VCaP (cell line): ENCODE measurements at regions not wholly inside any gene's neighbourhood (a gene's known extent, or its start where the extent isn't known, plus 50 kb on each side); places are given as distances from the start of the nearest gene placed in this dataset.

Source experiments
- H3K27ac ChIP-seq: fragments of 450-650 bp; 2 replicates; pipeline ENCODE4 v1.5.1; 2017
- TF ChIP-seq, protein P1 (sequence below): fragments of 450-650 bp; conservative IDR thresholded peaks from 2 replicates; pipeline ENCODE4 v1.5.1; 2017; ENCODE audit warnings: mild to moderate bottlenecking, moderate library complexity

DNA sequence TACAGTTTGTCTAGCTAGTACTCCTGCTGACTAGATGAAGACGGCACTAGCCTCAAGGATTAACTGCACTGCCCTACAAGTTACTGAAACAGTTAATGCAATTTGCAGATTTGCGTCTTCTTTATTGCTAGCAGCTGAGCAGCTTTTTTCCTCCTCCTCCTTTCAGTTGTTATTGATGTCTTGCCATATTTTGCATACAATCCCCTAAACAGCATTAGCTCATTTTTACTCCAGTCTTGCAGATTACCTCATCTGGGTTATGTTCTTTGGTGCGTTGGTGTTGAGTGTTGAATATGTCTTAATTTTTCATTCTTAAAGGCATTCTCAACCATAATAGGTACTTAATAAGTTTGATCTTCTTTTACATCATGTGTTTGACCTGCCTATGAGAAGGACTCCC lies 363.4 kb upstream of the LYPLAL1 start:
- H3K27ac ChIP-seq = no peak overlapping the region
- TF ChIP-seq, protein P1, sequence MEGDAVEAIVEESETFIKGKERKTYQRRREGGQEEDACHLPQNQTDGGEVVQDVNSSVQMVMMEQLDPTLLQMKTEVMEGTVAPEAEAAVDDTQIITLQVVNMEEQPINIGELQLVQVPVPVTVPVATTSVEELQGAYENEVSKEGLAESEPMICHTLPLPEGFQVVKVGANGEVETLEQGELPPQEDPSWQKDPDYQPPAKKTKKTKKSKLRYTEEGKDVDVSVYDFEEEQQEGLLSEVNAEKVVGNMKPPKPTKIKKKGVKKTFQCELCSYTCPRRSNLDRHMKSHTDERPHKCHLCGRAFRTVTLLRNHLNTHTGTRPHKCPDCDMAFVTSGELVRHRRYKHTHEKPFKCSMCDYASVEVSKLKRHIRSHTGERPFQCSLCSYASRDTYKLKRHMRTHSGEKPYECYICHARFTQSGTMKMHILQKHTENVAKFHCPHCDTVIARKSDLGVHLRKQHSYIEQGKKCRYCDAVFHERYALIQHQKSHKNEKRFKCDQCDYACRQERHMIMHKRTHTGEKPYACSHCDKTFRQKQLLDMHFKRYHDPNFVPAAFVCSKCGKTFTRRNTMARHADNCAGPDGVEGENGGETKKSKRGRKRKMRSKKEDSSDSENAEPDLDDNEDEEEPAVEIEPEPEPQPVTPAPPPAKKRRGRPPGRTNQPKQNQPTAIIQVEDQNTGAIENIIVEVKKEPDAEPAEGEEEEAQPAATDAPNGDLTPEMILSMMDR = no peak

DNA sequence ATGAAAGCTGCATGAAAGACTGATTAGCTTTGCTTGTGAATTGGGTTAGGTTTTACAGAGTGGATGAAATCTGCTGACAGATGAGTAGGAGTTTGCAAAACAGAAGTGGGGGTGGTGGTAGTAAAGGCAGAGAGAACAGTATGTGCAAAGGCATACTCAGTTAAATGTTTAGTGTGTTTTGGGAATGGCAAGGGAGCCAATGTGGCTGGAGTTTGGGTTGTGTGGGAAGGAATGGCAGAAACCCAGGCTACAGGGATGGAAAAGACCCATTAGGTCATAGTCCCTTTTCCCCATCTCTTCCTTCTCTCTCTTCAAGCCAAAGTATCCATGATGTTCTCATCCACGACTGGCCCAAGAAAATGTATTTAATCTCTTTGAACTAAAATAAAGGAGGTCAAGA lies 362.2 kb upstream of the LYPLAL1 start:
- no peak overlapping the region for H3K27ac ChIP-seq
- TF ChIP-seq, protein P1 = no peak

DNA sequence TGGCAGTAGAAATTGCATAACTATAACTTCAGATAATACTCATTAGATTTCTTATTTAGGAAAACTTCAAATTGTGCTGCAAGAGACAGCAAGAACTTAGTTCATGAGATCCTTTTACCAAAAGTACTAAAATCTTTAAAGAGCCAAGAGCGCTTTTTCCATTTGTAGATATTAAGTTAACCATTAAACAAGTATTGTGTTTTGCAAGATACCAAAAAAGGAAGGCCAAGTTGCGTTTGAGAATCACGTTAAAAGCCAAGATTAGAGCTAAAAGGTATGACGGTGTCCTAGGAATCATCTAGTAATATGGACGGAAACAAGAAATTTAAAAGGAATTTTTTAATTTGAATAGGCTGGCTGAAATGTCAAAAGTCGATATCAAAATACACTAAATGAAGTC lies 361.3 kb upstream of the LYPLAL1 start:
- no peak overlapping the region for H3K27ac ChIP-seq
- TF ChIP-seq, protein P1 = no peak

DNA sequence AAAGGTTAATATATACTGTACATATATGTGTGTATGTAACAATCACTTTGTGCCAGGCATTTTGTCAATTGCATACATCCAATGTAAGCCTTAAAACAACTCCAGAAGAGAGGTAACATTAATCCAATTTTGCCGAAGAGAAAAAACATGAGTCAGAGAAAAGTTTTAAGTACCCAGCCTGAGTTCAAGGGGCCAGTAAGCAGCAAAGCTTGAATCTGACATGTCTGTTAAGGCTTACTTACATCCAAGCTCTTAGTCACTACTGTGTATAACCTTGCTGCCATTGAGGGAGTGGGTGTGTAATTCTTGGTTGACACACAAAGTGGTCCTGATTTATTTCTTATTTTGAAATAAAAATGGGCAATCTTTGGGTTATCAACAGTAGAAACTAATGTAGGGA lies 360.4 kb upstream of the LYPLAL1 start:
- TF ChIP-seq, protein P1 = no peak
- no peak overlapping the region for H3K27ac ChIP-seq

DNA sequence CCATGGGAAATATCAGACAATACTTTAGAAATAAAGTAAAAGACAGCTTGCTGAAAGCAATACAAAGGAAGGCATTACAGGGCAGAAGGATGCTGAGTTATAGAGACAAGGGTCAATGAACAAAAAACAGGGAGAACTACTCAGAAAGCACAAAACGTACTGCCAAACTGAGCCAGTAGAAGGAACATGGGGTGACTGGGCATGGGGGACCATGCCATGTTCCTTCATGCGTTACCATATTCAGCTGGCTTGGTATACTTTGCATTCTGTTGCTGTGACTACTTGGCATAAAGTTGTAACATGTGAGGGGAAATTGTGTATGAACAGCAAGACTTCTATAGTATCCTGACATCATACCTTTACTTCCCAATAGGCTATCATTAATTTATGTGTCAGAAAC lies 358.6 kb upstream of the LYPLAL1 start:
- no peak overlapping the region for H3K27ac ChIP-seq
- TF ChIP-seq, protein P1 = no peak

DNA sequence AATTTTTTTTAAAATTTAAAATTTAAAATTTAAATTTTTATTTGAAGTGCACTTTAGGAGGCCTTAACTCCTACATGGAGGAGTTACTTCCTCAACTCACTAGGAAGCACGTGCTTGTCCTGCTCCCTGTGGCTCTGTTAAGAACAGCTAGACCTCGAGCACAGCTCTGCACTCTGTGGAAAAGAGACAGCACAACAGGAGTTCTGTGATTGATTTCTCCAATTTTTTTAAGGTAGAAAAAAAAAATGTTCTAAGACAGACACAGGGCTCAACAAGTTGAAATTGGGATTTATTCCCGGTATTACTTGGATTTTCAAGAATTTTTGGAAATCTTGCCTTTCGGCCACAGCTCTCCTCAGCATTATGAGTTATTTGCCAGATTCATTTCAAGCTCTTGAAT lies 356.6 kb upstream of the LYPLAL1 start:
- H3K27ac ChIP-seq = no peak overlapping the region

DNA sequence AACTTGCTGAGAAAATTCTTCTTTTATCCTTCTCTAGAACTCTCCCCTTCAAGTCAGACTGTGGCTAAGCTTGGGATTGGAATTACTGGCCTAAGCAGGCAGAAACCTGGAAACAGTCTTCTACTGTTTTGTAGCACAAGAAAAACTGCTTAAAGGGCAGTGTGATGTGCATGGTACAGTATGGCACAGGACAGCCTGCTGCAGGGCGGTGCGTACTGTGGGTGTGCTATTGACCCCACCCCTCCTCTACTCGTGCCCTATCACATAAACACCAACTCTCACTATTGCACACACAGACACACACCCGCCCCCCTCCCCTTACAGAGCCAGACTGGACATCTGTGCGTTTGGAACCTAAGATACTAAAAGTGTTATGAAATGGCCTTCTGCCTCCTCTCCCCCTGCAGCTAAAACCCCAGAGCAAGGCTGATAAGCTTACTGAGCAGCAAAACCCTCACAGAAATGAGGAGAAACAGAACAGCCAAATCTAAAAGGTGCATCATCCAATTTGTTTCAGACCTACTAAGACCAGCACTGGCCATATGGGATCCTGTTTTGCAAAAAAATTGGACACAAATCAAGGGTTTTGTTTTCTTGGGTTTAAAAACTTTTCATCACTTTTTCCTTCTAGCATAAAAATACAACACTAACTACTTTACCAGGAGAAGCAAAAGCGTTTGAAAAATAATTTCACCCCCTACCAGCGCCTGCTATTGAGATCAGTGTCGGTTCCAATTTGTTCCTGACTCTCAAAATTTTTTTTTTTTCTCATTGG lies 355.8 kb upstream of the LYPLAL1 start:
- TF ChIP-seq, protein P1 = no peak
- no peak overlapping the region for H3K27ac ChIP-seq

More for the DNA sequence above, 356.6 kb upstream of the LYPLAL1 start:
- TF ChIP-seq, protein P1 = no peak
